ENCODE measurements at regions not wholly inside any gene's neighbourhood (a gene's known extent, or its start where the extent isn't known, plus 50 kb on each side); places are given as distances from the start of the nearest gene placed in this dataset.

GRCh38 chr2:207394203-207394781, 135.5 kb upstream of the CREB1 start:
- no peak for TF ChIP-seq ATF2 (CRISPR knock-in tag; IDR thresholded peaks at IDR 0.05)
- no peak for TF ChIP-seq GABPA (tag; conservative IDR thresholded peaks at IDR 0.05; ENCODE audit: low read depth)
- no peak for TF ChIP-seq ETV5 (CRISPR knock-in tag; IDR thresholded peaks at IDR 0.05; ENCODE audit: low read depth)
- no peak for TF ChIP-seq EZH2 (IDR thresholded peaks at IDR 0.05; ENCODE audit: borderline replicate concordance, low read depth, low read length)

All from K562 (cell line).